Stimulated activated CD4-positive, alpha-beta T cell treated with anti-CD3 and anti-CD28 coated beads, Interleukin-1b, Interleukin-23, amount 100 ng/mL, for 4 hours (primary cell): ENCODE measurements at regions not wholly inside any gene's neighbourhood (a gene's known extent, or its start where the extent isn't known, plus 50 kb on each side); places are given as distances from the start of the nearest gene placed in this dataset.
"Not testable (repeated sequence)": the region's sequence is repeated elsewhere in the genome, so short reads cannot be mapped to it uniquely, and the experiment has no call there.

Source experiments
- DNase-seq, 2 donors: peaks; one replicate each; pipeline ENCODE4 v3.0.0-alpha.2; 2020; ENCODE audit warnings: low read depth in 2 of 2

GRCh38 chr13:76292031-76292430 lies 594.2 kb downstream of the KCTD12 start:
- no peak for DNase-seq

- DNase-seq, result no peak
Measured at GRCh38 chr13:76289558-76289957, 596.6 kb downstream of the KCTD12 start.

DNA sequence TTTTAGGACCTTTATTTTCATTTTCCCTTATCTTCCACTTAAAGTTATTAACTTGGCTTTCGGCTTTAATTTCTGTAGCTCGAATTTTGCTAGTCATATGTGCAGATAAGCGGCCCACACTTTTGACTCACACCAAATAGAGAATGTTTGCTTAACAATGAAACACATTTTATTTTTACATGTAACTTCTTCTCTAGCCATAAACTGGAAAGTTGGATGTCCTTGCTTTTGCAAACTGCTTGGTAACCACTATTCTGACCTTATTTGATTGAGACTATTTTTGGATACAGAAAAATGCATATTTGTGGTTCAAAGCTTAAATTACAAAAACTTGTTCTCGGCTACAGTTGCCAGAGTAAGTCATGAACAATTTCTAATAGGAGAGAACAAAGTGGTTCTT lies 600.0 kb downstream of the KCTD12 start:
- no peak for DNase-seq

DNA sequence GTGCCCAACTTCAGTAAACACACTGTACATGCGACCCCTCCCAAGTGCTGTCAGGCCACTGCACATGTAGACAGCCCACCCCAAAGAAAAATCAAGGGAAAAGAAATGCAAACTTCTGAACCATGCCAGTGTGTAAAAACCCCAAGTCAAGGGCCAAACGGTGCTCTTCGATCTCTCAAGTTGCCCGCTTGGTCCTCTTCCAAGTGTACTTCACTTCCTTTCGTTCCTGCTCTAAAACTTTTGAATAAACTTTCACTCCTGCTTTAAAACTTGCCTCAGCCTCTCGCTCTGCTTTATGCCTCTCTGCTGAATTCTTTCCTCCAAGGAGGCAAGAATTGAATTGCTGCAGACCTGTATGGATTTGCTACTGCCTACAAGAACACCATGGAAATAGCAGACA lies 600.7 kb downstream of the KCTD12 start:
- no peak for DNase-seq

- not testable (repeated sequence) for DNase-seq
Measured at GRCh38 chr13:76279766-76280165, 606.4 kb downstream of the KCTD12 start.

GRCh38 chr13:76271728-76272232 lies 614.4 kb downstream of the KCTD12 start:
- no peak for DNase-seq

DNA sequence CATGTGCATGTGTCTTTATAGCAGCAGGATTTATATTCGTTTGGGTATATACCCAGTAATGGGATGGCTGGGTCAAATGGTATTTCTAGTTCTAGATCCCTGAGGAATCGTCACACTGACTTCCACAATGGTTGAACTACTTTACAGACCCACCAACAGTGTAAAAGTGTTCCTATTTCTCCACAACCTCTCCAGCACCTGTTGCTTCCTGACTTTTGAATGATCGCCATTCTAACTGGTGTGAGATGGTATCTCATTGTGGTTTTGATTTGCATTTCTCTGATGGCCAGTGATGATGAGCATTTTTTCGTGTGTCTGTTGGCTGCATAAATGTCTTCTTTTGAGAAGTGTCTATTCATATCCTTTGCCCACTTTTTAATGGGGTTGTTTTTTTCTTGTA lies 617.9 kb downstream of the KCTD12 start:
- not testable (repeated sequence) for DNase-seq

DNA sequence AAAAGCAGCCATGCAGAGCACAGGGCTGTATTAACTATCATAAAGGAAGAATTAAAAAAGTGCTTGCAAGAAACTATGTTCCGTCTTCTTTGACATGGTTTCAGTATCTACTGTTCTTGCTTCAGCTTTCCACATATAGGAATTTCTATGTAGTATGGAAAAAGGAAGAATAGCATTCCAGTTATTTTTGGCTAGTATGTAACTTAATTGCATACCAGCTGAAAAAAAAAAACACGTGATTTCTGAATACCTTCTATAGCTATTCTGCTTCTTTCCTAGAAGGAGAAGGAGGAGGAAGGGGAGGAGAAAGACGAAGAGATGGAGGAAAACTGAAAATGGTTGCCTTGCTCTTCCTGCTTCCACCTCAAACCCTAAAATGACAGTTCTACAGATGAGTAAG lies 619.0 kb downstream of the KCTD12 start:
- DNase-seq, result no peak

- no peak for DNase-seq
Measured at GRCh38 chr13:76266561-76266960, 619.6 kb downstream of the KCTD12 start.

DNA sequence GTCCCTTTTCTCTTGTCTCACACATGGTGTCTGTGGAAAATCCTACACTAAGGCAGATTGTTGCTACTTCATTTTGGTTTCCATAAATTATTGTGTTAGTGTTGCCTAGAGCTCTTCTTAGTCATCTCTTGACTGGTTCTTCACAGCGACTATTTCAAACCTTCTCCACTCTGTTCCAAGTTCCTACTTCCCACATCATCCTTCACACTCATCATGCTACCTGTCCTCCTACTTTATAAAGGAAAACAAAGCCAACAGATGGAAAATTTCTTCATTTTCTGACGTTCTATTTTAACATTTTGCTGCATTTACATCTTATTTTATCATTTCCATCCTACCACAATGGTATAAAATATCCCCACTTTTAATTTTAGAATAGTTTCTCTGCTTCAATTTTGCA lies 614.1 kb downstream of the LMO7 start:
- DNase-seq, result no peak

DNA sequence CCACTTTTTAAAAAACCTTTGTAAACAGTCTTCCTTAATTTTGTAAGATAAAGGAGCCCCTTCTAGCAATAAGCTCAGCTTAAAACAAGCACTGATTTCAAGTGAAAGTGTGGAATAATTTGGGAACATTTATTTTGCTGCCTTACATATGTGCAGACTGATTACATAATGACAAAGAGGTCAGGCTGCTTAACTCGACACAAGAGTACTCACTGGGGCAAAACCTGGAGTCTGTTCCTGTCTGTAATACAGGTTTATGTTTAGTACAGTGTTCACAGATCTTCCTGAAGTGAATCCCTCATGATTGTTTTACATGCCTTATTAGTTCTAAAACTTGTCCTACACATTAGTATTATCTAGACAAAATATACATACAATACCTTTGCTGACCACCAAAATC lies 609.8 kb downstream of the LMO7 start:
- no peak for DNase-seq

GRCh38 chr13:76245211-76245610 lies 609.1 kb downstream of the LMO7 start:
- DNase-seq, result no peak

GRCh38 chr13:76243120-76243519 lies 607.0 kb downstream of the LMO7 start:
- DNase-seq, result not testable (repeated sequence)

GRCh38 chr13:76239031-76239680 lies 603.0 kb downstream of the LMO7 start:
- no peak for DNase-seq

DNA sequence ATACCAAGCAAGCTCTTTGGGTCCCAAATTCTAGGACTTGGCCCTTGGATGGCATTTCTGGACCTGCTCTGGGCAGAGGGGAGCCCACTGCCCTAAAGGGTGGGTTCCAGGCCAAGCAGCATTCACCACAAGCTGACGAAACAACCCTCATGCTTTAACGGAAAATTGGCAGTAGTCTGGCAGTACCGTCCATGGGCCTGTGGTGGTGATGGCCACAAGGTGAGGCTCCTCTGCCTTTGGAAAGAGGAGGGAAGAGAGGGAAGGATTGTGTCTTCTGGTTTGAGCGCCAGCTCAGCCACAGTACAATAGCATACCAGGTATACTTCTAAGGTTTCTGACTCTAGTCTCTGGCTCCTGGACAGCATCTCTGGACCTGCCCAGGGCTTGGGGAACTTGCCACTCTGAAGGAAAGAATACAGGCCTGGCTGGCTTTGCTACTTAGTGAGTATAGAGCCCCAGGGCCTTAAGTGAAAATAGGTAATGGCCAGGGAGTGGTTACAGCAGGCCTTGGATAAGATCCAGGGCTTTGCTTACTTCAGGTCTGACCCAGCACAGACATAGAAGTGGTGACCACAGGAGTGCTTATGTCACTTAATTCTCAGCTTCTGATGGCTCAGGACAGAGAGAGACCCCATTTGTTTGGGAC lies 595.5 kb downstream of the LMO7 start:
- no peak for DNase-seq

DNA sequence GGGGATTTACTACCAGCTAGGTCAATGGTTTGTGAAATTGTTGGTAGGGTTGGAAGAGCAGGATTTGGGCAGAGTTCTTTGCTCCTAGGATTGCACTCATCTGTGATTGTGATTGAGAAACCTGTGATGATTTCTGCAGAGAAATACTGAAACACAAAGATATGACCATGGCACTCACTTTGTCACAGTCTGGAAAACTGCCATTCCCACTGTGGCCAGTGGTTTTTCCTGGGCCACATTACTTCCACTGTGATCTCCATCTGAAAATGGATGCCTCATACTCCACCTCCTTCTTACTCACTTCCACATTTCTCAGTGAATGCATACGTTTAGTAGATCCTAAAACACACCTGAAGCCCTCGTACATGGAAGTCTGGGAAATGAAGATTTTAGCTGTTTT lies 593.2 kb downstream of the LMO7 start:
- no peak for DNase-seq

DNA sequence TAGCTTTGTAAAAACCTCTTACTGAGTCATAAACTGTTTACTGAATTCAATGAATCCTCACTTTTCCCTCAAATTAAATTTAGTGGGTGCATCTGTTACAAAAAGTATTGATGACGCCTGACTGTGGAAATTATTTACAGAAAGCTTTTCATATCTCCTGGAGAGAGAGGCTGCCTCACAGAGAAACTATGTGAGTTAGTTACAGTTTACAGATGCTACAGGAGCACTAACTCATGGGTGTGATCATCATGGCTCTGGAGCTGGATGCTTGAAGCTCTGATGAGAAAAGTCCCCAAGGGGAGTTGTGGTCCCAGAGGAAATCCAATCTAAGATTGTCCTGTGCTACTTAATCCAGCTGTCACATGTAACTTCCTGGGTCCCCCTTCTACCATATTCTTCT lies 590.8 kb downstream of the LMO7 start:
- DNase-seq, result no peak

- no peak for DNase-seq
Measured at GRCh38 chr13:76225815-76226489, 589.8 kb downstream of the LMO7 start.

- DNase-seq, result no peak
Measured at GRCh38 chr13:76223999-76224398, 587.9 kb downstream of the LMO7 start.

DNA sequence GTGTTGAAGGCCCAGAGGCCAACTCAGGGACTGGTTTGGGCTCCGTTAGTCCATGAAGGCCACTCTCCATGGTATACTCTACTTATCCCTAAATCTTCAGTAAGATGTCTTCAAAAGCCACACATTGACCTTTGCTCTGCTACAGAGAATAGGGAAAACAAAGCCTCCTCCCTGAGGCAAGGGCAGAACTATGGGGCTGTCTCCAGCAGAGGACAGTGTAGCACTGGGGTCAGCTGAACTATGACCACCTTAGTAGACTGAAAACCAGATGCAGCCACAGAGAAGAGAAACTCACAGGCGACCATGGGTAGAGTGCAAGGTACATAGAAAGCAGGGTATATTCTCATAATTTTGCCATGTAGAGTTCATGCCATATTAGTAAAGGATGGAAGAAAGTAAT lies 587.4 kb downstream of the LMO7 start:
- DNase-seq, result no peak

- DNase-seq, result no peak
Measured at GRCh38 chr13:76222511-76222910, 586.4 kb downstream of the LMO7 start.

DNA sequence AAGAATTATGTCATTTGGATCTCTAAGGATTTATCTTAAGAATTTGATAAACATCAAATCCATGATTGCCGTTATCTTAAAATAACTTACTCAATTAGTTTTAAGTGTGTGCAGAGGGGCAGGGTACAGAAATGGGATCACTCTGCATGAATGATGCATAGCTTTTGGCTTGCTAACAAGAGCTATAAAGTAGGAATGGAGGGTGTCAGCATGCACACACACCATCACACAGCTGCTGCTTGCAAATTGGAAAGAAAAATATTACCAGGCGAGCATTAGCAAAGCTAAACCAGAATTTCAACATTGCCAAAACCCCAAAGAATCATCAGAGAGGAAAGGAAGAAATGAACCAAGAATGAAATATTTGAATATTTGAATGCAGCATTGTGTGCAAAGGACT lies 580.6 kb downstream of the LMO7 start:
- DNase-seq, result no peak

- DNase-seq, result no peak
Measured at GRCh38 chr13:76214001-76214400, 577.9 kb downstream of the LMO7 start.
